Activated naive CD4-positive, alpha-beta T cell treated with anti-CD3 and anti-CD28 coated beads for 36 hours (primary cell): ENCODE measurements at regions not wholly inside any gene's neighbourhood (a gene's known extent, or its start where the extent isn't known, plus 50 kb on each side); places are given as distances from the start of the nearest gene placed in this dataset.
"Not testable (repeated sequence)": the region's sequence is repeated elsewhere in the genome, so short reads cannot be mapped to it uniquely, and the experiment has no call there.

ENCODE experiments used
- CTCF ChIA-PET: fragments of 350-600 bp; sonication (Branson Sonifier 250); formaldehyde crosslinking; loops from one replicate; lab custom pipeline; 2021; ENCODE audit warnings: antibody characterized with exemption; lab: Charles Lee
- DNase-seq: peaks from one replicate; pipeline ENCODE4 v3.0.0-alpha.2; 2020
- H3K27ac Mint-ChIP-seq: one replicate; pipeline ENCODE4 v1.8.0; 2021; ENCODE audit warnings: mild to moderate bottlenecking, mixed read lengths
- H3K27me3 Mint-ChIP-seq: one replicate; pipeline ENCODE4 v1.8.0; 2021; ENCODE audit warnings: low read depth, mixed read lengths
- H3K36me3 Mint-ChIP-seq: one replicate; pipeline ENCODE4 v1.8.0; 2021; ENCODE audit warnings: low read depth, mixed read lengths
- H3K4me1 Mint-ChIP-seq: one replicate; pipeline ENCODE4 v1.8.0; 2021; ENCODE audit warnings: low read depth, mixed read lengths
- H3K4me3 Mint-ChIP-seq: one replicate; pipeline ENCODE4 v1.8.0; 2021; ENCODE audit warnings: mild to moderate bottlenecking, moderate library complexity, mixed read lengths
- H3K9me3 Mint-ChIP-seq: one replicate; pipeline ENCODE4 v1.8.0; 2021; ENCODE audit warnings: mixed read lengths
- intact Hi-C: fragments of 100-400 bp; cut with micrococcal nuclease; formaldehyde crosslinking; loops from one replicate; pipeline ENCODE4 v1.15.1; 2023

GRCh38 chr13:81406022-81406421 is 1065.1 kb upstream of the SPRY2 start:
- H3K4me1 Mint-ChIP-seq: no peaks in the 10 kb centered on the region
- H3K36me3 Mint-ChIP-seq: no peaks in the 10 kb centered on the region
- H3K27ac Mint-ChIP-seq: no peak overlapping the region
- H3K4me3 Mint-ChIP-seq: no peak overlapping the region
- no peak for DNase-seq
- peaks cover 4% of the 10 kb centered on the region for H3K9me3 Mint-ChIP-seq
- intact Hi-C loops: no loop called here
- CTCF ChIA-PET: no interaction called here
- no peaks in the 10 kb centered on the region for H3K27me3 Mint-ChIP-seq

GRCh38 chr13:81396192-81396591 is 1055.3 kb upstream of the SPRY2 start:
- CTCF ChIA-PET: no interaction called here
- intact Hi-C loops: no loop called here
- no peak for DNase-seq
- Mint-ChIP-seq H3K4me1 (no peaks in the 10 kb centered on the region), H3K9me3 (peaks cover 2% of the 10 kb centered on the region), H3K36me3 (no peaks in the 10 kb centered on the region), H3K4me3 (no peak overlapping the region), H3K27me3 (no peaks in the 10 kb centered on the region), H3K27ac (no peak overlapping the region)

DNA sequence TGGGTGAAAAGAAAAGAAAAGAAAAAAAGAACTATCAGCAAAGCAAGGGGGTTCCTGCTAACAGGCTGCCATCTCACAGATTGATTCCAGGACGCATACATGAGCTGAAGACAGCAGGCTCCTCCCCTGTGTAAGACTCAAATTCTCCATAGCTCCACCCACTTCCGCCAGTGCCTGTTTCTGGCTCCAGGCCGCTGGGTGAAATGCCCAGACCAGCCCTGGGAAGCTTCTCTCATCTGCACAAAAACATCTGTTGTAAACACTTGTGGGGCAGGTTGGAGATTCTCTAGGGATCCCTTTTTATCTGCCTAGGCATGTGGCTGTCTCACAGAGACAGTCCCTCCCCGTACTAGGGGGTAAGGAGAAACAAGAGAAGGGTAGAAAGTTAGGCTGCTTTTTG is 1054.4 kb upstream of the SPRY2 start:
- no peaks in the 10 kb centered on the region for H3K4me1 Mint-ChIP-seq
- peaks cover 2% of the 10 kb centered on the region for H3K9me3 Mint-ChIP-seq
- DNase-seq: no peak
- no peak overlapping the region for H3K27ac Mint-ChIP-seq
- H3K4me3 Mint-ChIP-seq: no peak overlapping the region
- no peaks in the 10 kb centered on the region for H3K27me3 Mint-ChIP-seq
- H3K36me3 Mint-ChIP-seq: no peaks in the 10 kb centered on the region
- intact Hi-C loops: no loop called here
- CTCF ChIA-PET: no interaction called here

DNA sequence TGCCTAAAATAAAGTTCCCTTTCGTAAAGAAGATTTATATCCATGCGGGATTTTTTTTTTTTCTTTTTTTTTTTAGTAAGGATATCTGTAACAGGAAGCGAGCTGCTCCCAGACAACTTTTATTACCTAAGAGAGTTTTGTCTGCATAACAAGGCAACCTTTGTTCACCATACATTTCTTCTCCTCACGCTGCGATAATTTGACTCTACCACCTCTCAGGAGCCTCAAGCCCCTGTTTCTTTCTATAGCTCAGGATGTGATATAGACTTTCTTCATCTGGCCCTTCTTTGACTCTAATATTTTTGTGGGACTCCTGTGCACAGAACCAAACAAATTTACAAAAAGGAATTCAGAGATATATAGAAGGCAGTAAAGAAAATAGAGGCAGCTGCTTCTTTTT is 1053.7 kb upstream of the SPRY2 start:
- H3K4me3 Mint-ChIP-seq: no peak overlapping the region
- no peaks in the 10 kb centered on the region for H3K36me3 Mint-ChIP-seq
- intact Hi-C loops: no loop called here
- no peak overlapping the region for H3K27ac Mint-ChIP-seq
- DNase-seq: no peak
- no peaks in the 10 kb centered on the region for H3K4me1 Mint-ChIP-seq
- no peaks in the 10 kb centered on the region for H3K27me3 Mint-ChIP-seq
- CTCF ChIA-PET: no interaction called here
- H3K9me3 Mint-ChIP-seq: peaks cover 2% of the 10 kb centered on the region

- CTCF ChIA-PET: no interaction called here
- H3K4me3 Mint-ChIP-seq: no peak overlapping the region
- no peaks in the 10 kb centered on the region for H3K27me3 Mint-ChIP-seq
- DNase-seq: no peak
- intact Hi-C loops: no loop called here
- H3K9me3 Mint-ChIP-seq: peaks cover 4% of the 10 kb centered on the region
- H3K4me1 Mint-ChIP-seq: no peaks in the 10 kb centered on the region
- H3K27ac Mint-ChIP-seq: no peak overlapping the region
- H3K36me3 Mint-ChIP-seq: no peaks in the 10 kb centered on the region
Observed at GRCh38 chr13:81393721-81394120, 1052.8 kb upstream of the SPRY2 start.

GRCh38 chr13:81393110-81393509 is 1052.2 kb upstream of the SPRY2 start:
- no peak for DNase-seq
- Mint-ChIP-seq H3K27me3 (no peaks in the 10 kb centered on the region), H3K4me1 (no peaks in the 10 kb centered on the region), H3K36me3 (no peaks in the 10 kb centered on the region), H3K27ac (no peak overlapping the region), H3K4me3 (no peak overlapping the region), H3K9me3 (peaks cover 4% of the 10 kb centered on the region)
- intact Hi-C loops: no loop called here
- CTCF ChIA-PET: no interaction called here

- no peak overlapping the region for H3K4me3 Mint-ChIP-seq
Observed at GRCh38 chr13:81388400-81388799, 1047.5 kb upstream of the SPRY2 start.

GRCh38 chr13:81383444-81383843 is 1042.5 kb upstream of the SPRY2 start:
- H3K4me3 Mint-ChIP-seq: no peak overlapping the region
- no peak overlapping the region for H3K27ac Mint-ChIP-seq
- H3K9me3 Mint-ChIP-seq: peaks cover 5% of the 10 kb centered on the region
- no peak for DNase-seq
- H3K27me3 Mint-ChIP-seq: no peaks in the 10 kb centered on the region
- H3K4me1 Mint-ChIP-seq: no peaks in the 10 kb centered on the region
- CTCF ChIA-PET: no interaction called here
- H3K36me3 Mint-ChIP-seq: no peaks in the 10 kb centered on the region
- intact Hi-C loops: no loop called here

More at GRCh38 chr13:81388400-81388799, 1047.5 kb upstream of the SPRY2 start:
- no peak for DNase-seq
- CTCF ChIA-PET: interaction anchor here (0.6 kb wide), 1 partner anchor 370 kb away, joined by 3 read pairs; no protein-coding TSS in a partner anchor
- no peak overlapping the region for H3K27ac Mint-ChIP-seq
- H3K4me1 Mint-ChIP-seq: no peaks in the 10 kb centered on the region
- H3K9me3 Mint-ChIP-seq: peaks cover 5% of the 10 kb centered on the region
- no peaks in the 10 kb centered on the region for H3K36me3 Mint-ChIP-seq
- no peaks in the 10 kb centered on the region for H3K27me3 Mint-ChIP-seq
- intact Hi-C loops: no loop called here

GRCh38 chr13:81382246-81382645 is 1041.3 kb upstream of the SPRY2 start:
- Mint-ChIP-seq H3K27ac (no peak overlapping the region), H3K36me3 (no peaks in the 10 kb centered on the region), H3K27me3 (no peaks in the 10 kb centered on the region), H3K4me1 (no peaks in the 10 kb centered on the region), H3K4me3 (no peak overlapping the region), H3K9me3 (peaks cover 8% of the 10 kb centered on the region)
- intact Hi-C loops: no loop called here
- CTCF ChIA-PET: no interaction called here
- no peak for DNase-seq

DNA sequence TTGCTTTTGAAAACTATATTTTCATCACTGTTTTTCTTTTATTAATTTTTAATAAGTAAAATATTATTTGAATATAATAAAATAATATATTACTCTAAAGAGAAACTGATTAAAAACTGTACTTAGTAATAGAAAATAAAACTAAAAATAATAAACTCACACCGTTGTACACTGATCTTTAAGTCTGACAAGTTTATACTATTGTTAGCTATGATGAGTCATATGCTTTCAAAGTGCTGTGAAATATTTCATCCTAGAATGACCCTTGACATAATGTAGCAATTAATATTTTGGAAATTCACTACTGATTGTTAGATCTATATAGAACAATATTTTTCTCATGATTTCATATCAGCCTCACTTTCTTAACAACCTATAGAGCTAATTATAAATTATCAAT is 1040.6 kb upstream of the SPRY2 start:
- intact Hi-C loops: no loop called here

DNA sequence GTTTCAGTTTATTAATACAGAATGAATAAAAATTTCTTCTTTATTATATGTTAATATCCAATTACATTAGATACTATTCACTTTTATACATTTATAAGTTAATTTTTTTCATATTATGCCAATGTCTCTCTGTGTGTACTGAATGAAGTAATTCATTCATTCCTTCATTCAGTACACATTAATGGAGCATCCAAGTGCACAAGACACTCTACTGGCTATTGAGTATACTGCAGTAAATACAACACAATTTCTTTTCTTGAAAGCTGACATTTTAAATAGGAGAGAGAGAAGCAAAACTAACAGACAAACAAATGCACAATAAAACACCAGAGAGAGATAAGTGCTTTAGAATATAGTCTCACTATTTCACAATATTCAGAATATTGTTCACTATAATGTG is 1038.3 kb upstream of the SPRY2 start:
- no peak overlapping the region for H3K27ac Mint-ChIP-seq
- no peaks in the 10 kb centered on the region for H3K27me3 Mint-ChIP-seq
- no peak for DNase-seq
- no peaks in the 10 kb centered on the region for H3K4me1 Mint-ChIP-seq
- H3K4me3 Mint-ChIP-seq: no peak overlapping the region
- intact Hi-C loops: no loop called here
- CTCF ChIA-PET: no interaction called here
- peaks cover 4% of the 10 kb centered on the region for H3K9me3 Mint-ChIP-seq
- no peaks in the 10 kb centered on the region for H3K36me3 Mint-ChIP-seq

More for the DNA sequence above, 1040.6 kb upstream of the SPRY2 start:
- Mint-ChIP-seq H3K27ac (no peak overlapping the region), H3K36me3 (no peaks in the 10 kb centered on the region), H3K4me1 (no peaks in the 10 kb centered on the region), H3K27me3 (no peaks in the 10 kb centered on the region), H3K9me3 (peaks cover 8% of the 10 kb centered on the region), H3K4me3 (no peak overlapping the region)
- no peak for DNase-seq
- CTCF ChIA-PET: no interaction called here

DNA sequence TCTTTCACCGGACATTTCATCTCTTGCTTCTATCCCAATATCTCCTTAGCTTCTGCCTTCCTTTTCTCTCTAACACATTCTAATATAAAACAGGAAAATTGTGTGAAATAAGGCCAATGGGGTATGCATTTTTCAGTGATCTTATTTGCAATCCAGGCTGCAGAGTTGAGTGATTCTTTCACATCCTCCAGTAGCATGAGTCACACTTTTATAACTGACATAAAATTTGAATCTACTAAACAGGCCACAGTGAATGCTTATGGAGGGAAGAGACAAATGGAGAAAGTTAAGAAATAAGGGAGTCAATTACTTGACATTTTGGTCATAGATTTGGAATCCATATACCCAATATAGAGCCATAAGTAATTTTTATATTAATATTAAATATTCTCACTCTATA is 1037.0 kb upstream of the SPRY2 start:
- Mint-ChIP-seq H3K27ac (no peak overlapping the region), H3K9me3 (peaks cover 4% of the 10 kb centered on the region), H3K4me3 (no peak overlapping the region), H3K27me3 (no peaks in the 10 kb centered on the region), H3K4me1 (no peaks in the 10 kb centered on the region), H3K36me3 (no peaks in the 10 kb centered on the region)
- no peak for DNase-seq
- intact Hi-C loops: no loop called here
- CTCF ChIA-PET: no interaction called here

DNA sequence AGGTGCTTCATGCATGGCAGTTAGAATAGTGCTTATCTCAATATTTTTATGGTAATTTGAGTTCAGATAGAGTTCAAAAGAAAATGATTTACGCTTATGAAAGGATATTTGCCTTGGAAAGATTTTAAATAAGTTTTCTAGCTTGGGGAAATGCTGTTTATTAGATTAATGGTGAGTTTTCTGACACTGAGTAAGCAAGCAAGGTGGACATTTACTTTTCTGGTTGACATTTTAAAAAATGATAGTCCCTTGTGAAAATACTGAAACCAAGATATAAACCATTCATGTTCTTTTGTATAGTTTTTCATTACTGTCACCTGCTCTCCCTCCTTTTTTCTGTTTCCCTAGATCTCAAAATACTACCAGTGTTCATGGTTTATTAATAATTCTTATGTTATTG is 1034.8 kb upstream of the SPRY2 start:
- DNase-seq: no peak
- H3K27ac Mint-ChIP-seq: no peak overlapping the region

GRCh38 chr13:81362711-81363110 is 1021.8 kb upstream of the SPRY2 start:
- H3K9me3 Mint-ChIP-seq, DNase-seq, H3K4me3 Mint-ChIP-seq, intact Hi-C loops, H3K27me3 Mint-ChIP-seq, H3K27ac Mint-ChIP-seq, H3K36me3 Mint-ChIP-seq, CTCF ChIA-PET, H3K4me1 Mint-ChIP-seq: not testable (repeated sequence)

More for the DNA sequence above, 1034.8 kb upstream of the SPRY2 start:
- no peaks in the 10 kb centered on the region for H3K4me1 Mint-ChIP-seq
- no peaks in the 10 kb centered on the region for H3K27me3 Mint-ChIP-seq
- CTCF ChIA-PET: interaction anchor here (0.6 kb wide), 1 partner anchor 205 kb away, joined by 5 read pairs; no protein-coding TSS in a partner anchor
- no peak overlapping the region for H3K4me3 Mint-ChIP-seq
- H3K36me3 Mint-ChIP-seq: no peaks in the 10 kb centered on the region
- peaks cover 6% of the 10 kb centered on the region for H3K9me3 Mint-ChIP-seq
- intact Hi-C loops: no loop called here
